Fibroblast of lung (primary cell): ENCODE measurements at regions not wholly inside any gene's neighbourhood (a gene's known extent, or its start where the extent isn't known, plus 50 kb on each side); places are given as distances from the start of the nearest gene placed in this dataset.

Source experiments
- EZH2 ChIP-seq: IDR thresholded peaks from 2 replicates; pipeline ENCODE4 v1.5.1; 2012; ENCODE audit warnings: low read length, control low read depth, mild to moderate bottlenecking; ENCODE audit errors: missing control alignments
- TF ChIP-seq, protein P1 (sequence below), 2 donors: IDR thresholded peaks in 1 of 2; conservative IDR thresholded peaks in 1 of 2; 1 replicate in 1 of 2; 2 replicates in 1 of 2; pipeline ENCODE4 v1.5.1; 2011 to 2012; ENCODE audit warnings: low read length in 2 of 2, control low read depth in 1 of 2, inconsistent platforms in 1 of 2, low read depth in 1 of 2, mild to moderate bottlenecking in 1 of 2

DNA sequence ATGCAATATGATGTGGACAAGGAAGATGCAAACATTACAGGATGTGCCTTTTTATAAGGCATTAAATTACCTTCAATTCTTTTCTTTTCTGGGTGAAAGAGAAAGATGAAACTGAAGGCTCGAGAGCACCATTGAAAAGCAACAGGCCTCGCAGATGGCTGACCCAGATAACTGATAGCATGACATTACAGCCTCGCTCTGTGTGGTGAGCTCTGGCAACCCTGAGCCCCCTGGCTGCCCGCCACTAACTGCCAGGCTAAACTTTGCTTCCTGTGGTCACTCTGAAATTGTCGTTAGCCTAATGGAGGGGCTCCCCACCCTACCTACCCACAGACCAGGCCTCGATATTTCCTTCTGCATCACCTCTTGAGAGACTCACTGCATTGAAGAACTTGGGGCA lies 516.8 kb upstream of the FANCL start:
- TF ChIP-seq, protein P1, sequence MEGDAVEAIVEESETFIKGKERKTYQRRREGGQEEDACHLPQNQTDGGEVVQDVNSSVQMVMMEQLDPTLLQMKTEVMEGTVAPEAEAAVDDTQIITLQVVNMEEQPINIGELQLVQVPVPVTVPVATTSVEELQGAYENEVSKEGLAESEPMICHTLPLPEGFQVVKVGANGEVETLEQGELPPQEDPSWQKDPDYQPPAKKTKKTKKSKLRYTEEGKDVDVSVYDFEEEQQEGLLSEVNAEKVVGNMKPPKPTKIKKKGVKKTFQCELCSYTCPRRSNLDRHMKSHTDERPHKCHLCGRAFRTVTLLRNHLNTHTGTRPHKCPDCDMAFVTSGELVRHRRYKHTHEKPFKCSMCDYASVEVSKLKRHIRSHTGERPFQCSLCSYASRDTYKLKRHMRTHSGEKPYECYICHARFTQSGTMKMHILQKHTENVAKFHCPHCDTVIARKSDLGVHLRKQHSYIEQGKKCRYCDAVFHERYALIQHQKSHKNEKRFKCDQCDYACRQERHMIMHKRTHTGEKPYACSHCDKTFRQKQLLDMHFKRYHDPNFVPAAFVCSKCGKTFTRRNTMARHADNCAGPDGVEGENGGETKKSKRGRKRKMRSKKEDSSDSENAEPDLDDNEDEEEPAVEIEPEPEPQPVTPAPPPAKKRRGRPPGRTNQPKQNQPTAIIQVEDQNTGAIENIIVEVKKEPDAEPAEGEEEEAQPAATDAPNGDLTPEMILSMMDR (conservative IDR thresholded peaks at IDR 0.05 in 1 of 2, IDR thresholded peaks at IDR 0.05 in 1 of 2; ENCODE audit: low read depth in 1 of 2, low read length in 2 of 2), result no peak
- TF ChIP-seq EZH2, result no peak
